ENCODE measurements at regions not wholly inside any gene's neighbourhood (a gene's known extent, or its start where the extent isn't known, plus 50 kb on each side); places are given as distances from the start of the nearest gene placed in this dataset.

- TF ChIP-seq EP300 (IDR thresholded peaks at IDR 0.05) = no peak
- TF ChIP-seq POLR2A (IDR thresholded peaks at IDR 0.05) = no peak
- TF ChIP-seq CTCF (IDR thresholded peaks at IDR 0.05) = no peak
These were observed 440.1 kb upstream of the ADAMTS16 start for GRCh38 chr5:4700069-4700468.

All from ovary (tissue), 3 donors.